Caki2 (cell line): ENCODE measurements at regions not wholly inside any gene's neighbourhood (a gene's known extent, or its start where the extent isn't known, plus 50 kb on each side); places are given as distances from the start of the nearest gene placed in this dataset.

Experiments used
- DNase-seq: peaks from one replicate; pipeline ENCODE4 v3.0.0-alpha.2; 2015; ENCODE audit warnings: low read depth
- in situ Hi-C: cut with HindIII; loops from 2 replicates; pipeline ENCODE4 v1.10.0; 2016; ENCODE audit warnings: low sequenced_read_pairs, low pct_unique_long_range_greater_than_20kb, mixed read lengths

GRCh38 chr16:66144641-66145040, 221.8 kb upstream of the CDH5 start:
- DNase-seq: no peak
- in situ Hi-C loops: no loop called here

- in situ Hi-C loops: no loop called here
These were observed 223.1 kb upstream of the CDH5 start for GRCh38 chr16:66143415-66143814.

GRCh38 chr16:66141885-66142284, 224.6 kb upstream of the CDH5 start:
- in situ Hi-C loops: no loop called here

More at GRCh38 chr16:66143415-66143814, 223.1 kb upstream of the CDH5 start:
- no peak for DNase-seq

GRCh38 chr16:66137853-66138252, 228.6 kb upstream of the CDH5 start:
- DNase-seq: no peak
- in situ Hi-C loops: no loop called here

More at GRCh38 chr16:66141885-66142284, 224.6 kb upstream of the CDH5 start:
- no peak for DNase-seq

GRCh38 chr16:66136841-66137240, 229.7 kb upstream of the CDH5 start:
- in situ Hi-C loops: no loop called here
- DNase-seq: no peak

GRCh38 chr16:66135838-66136237, 230.7 kb upstream of the CDH5 start:
- in situ Hi-C loops: no loop called here
- no peak for DNase-seq

- in situ Hi-C loops: no loop called here
- no peak for DNase-seq
These were observed 231.1 kb upstream of the CDH5 start for GRCh38 chr16:66135421-66135831.

GRCh38 chr16:66134875-66135274, 231.6 kb upstream of the CDH5 start:
- in situ Hi-C loops: no loop called here
- DNase-seq: no peak

- in situ Hi-C loops: no loop called here
- DNase-seq: no peak
These were observed 232.7 kb upstream of the CDH5 start for GRCh38 chr16:66133643-66134338.

GRCh38 chr16:66131895-66132294, 234.6 kb upstream of the CDH5 start:
- no peak for DNase-seq
- in situ Hi-C loops: no loop called here

- DNase-seq: peak; percentile 9
- in situ Hi-C loops: no loop called here
These were observed 235.2 kb upstream of the CDH5 start for GRCh38 chr16:66131156-66131807.

GRCh38 chr16:66130296-66130905, 236.1 kb upstream of the CDH5 start:
- in situ Hi-C loops: no loop called here
- DNase-seq: no peak

GRCh38 chr16:66129196-66129595, 237.3 kb upstream of the CDH5 start:
- in situ Hi-C loops: no loop called here
- no peak for DNase-seq

GRCh38 chr16:66128371-66128770, 238.1 kb upstream of the CDH5 start:
- in situ Hi-C loops: no loop called here
- no peak for DNase-seq

GRCh38 chr16:66127459-66128370, 238.8 kb upstream of the CDH5 start:
- in situ Hi-C loops: no loop called here
- no peak for DNase-seq

- in situ Hi-C loops: no loop called here
- DNase-seq: no peak
These were observed 245.0 kb upstream of the CDH5 start for GRCh38 chr16:66121466-66121865.

- no peak for DNase-seq
- in situ Hi-C loops: no loop called here
These were observed 245.8 kb upstream of the CDH5 start for GRCh38 chr16:66120656-66121055.

- in situ Hi-C loops: no loop called here
- DNase-seq: no peak
These were observed 250.1 kb upstream of the CDH5 start for GRCh38 chr16:66116163-66117002.
